GM23248 (cell line): ENCODE measurements at regions not wholly inside any gene's neighbourhood (a gene's known extent, or its start where the extent isn't known, plus 50 kb on each side); places are given as distances from the start of the nearest gene placed in this dataset.

Source experiments
- DNase-seq: peaks from one replicate; pipeline ENCODE4 v3.0.0-alpha.2; 2015
- H2AFZ ChIP-seq: fragments of 200-600 bp; sonication (generic); 2 replicates; pipeline ENCODE4 v1.6.1; 2016; ENCODE audit warnings: antibody characterized with exemption
- H3F3A ChIP-seq: fragments of 200-600 bp; sonication (generic); 2 replicates; pipeline ENCODE4 v1.6.1; 2016; ENCODE audit warnings: mild to moderate bottlenecking, antibody characterized with exemption, mixed run types; ENCODE audit not compliant: insufficient read depth
- H3K27ac ChIP-seq: fragments of 200-600 bp; sonication (generic); 2 replicates; pipeline ENCODE4 v1.5.1; 2016; ENCODE audit warnings: mild to moderate bottlenecking
- H3K27me3 ChIP-seq: fragments of 200-600 bp; sonication (generic); replicated peaks from 2 replicates; pipeline ENCODE4 v1.6.1; 2016; ENCODE audit warnings: mild to moderate bottlenecking; ENCODE audit not compliant: insufficient read depth
- H3K36me3 ChIP-seq: fragments of 200-600 bp; sonication (generic); 2 replicates; pipeline ENCODE4 v1.6.1; 2016; ENCODE audit warnings: low read depth, mild to moderate bottlenecking
- H3K4me1 ChIP-seq: fragments of 200-600 bp; sonication (generic); 2 replicates; pipeline ENCODE4 v1.6.1; 2016; ENCODE audit warnings: mild to moderate bottlenecking; ENCODE audit not compliant: insufficient read depth
- H3K4me2 ChIP-seq: fragments of 200-600 bp; sonication (generic); one replicate; pipeline ENCODE4 v1.6.1; 2016; ENCODE audit warnings: mild to moderate bottlenecking; ENCODE audit not compliant: unreplicated experiment
- H3K4me3 ChIP-seq: fragments of 200-600 bp; sonication (generic); 2 replicates; pipeline ENCODE4 v1.5.1; 2016; ENCODE audit warnings: mild to moderate bottlenecking
- H3K79me2 ChIP-seq: fragments of 200-600 bp; sonication (generic); 2 replicates; pipeline ENCODE4 v1.6.1; 2016; ENCODE audit warnings: mild to moderate bottlenecking; ENCODE audit not compliant: insufficient read depth
- H3K9ac ChIP-seq: fragments of 200-600 bp; sonication (generic); 2 replicates; pipeline ENCODE4 v1.6.1; 2016; ENCODE audit warnings: mild to moderate bottlenecking
- H3K9me2 ChIP-seq: fragments of 200-600 bp; sonication (generic); 2 replicates; pipeline ENCODE4 v1.6.1; 2016; ENCODE audit warnings: mixed run types, mild to moderate bottlenecking, moderate library complexity; ENCODE audit not compliant: insufficient read depth
- H3K9me3 ChIP-seq: fragments of 200-600 bp; sonication (generic); one replicate; pipeline ENCODE4 v1.6.1; 2017; ENCODE audit warnings: low read depth
- H4K20me1 ChIP-seq: fragments of 200-600 bp; sonication (generic); 2 replicates; pipeline ENCODE4 v1.6.0; 2016; ENCODE audit not compliant: insufficient read depth
- EZH2 ChIP-seq: fragments of 200-600 bp; sonication (generic); IDR thresholded peaks from 2 replicates; pipeline ENCODE4 v1.6.1; 2018; ENCODE audit warnings: antibody characterized with exemption, mild to moderate bottlenecking; ENCODE audit not compliant: insufficient read depth, poor library complexity, severe bottlenecking
- EZH2phosphoT487 ChIP-seq: fragments of 200-600 bp; sonication (generic); IDR thresholded peaks from 2 replicates; pipeline ENCODE4 v1.6.1; 2018; ENCODE audit warnings: antibody characterized with exemption, moderate library complexity, mild to moderate bottlenecking, low read depth; ENCODE audit not compliant: insufficient read depth
- WGBS, 2 experiments: methylation state at CpG; one replicate each; pipeline ENCODE4 v1.1.6; 2015 to 2017; ENCODE audit warnings: low lambda C conversion rate in 2 of 2, low coverage in 1 of 2; ENCODE audit errors: missing lambda C conversion rate in 2 of 2; 5-methylcytosine and 5-hydroxymethylcytosine counted together
- in situ Hi-C: fragments of 300-500 bp; cut with MboI; formaldehyde crosslinking; loops from 2 replicates; pipeline ENCODE4 v1.15.0; 2020

GRCh38 chr4:19278665-19279064 lies 973.0 kb upstream of the SLIT2 start:
- no peak for TF ChIP-seq EZH2
- no peak for TF ChIP-seq EZH2phosphoT487
- Histone ChIP-seq H3K79me2 (no peaks in the 10 kb centered on the region), H4K20me1 (no peaks in the 10 kb centered on the region), H3K27me3 (no peaks in the 10 kb centered on the region), H3K27ac (no peak overlapping the region), H3F3A (no peaks in the 10 kb centered on the region), H3K9ac (no peak overlapping the region), H3K4me3 (no peak overlapping the region), H3K9me3 (no peaks in the 10 kb centered on the region), H3K4me2 (no peak overlapping the region), H3K9me2 (no peaks in the 10 kb centered on the region), H3K36me3 (no peaks in the 10 kb centered on the region), H3K4me1 (no peaks in the 10 kb centered on the region), H2AFZ (no peak overlapping the region)
- DNase-seq: no peak
- WGBS, 2 experiments: 67 to 78% methylated on average over 1 of the region's 1 CpG
- in situ Hi-C loops: no loop called here

- Histone ChIP-seq H3K9me3 (no peaks in the 10 kb centered on the region), H3K4me2 (no peak overlapping the region), H3K9me2 (peaks cover 4% of the 10 kb centered on the region; the same call in 1 of the 2 replicates), H3K4me3 (no peak overlapping the region), H3F3A (no peaks in the 10 kb centered on the region), H3K79me2 (no peaks in the 10 kb centered on the region), H2AFZ (no peak overlapping the region), H3K9ac (no peak overlapping the region), H4K20me1 (no peaks in the 10 kb centered on the region), H3K36me3 (no peaks in the 10 kb centered on the region), H3K27me3 (0 out of 2 replicates have a peak, but pooled peaks cover 6% of the 10 kb centered on the region), H3K4me1 (no peaks in the 10 kb centered on the region), H3K27ac (no peak overlapping the region)
- WGBS, 2 experiments: 18 to 37% methylated on average over 2 of the region's 2 CpGs
- TF ChIP-seq EZH2phosphoT487 (no peak), EZH2 (no peak)
- DNase-seq: no peak
- in situ Hi-C loops: no loop called here
These were observed 985.1 kb upstream of the SLIT2 start for GRCh38 chr4:19266566-19266965.

- H3K79me2 ChIP-seq: no peaks in the 10 kb centered on the region
- H3K36me3 ChIP-seq: no peaks in the 10 kb centered on the region
- H3K27me3 ChIP-seq: no peaks in the 10 kb centered on the region
- 34 to 42% methylated on average over 2 of the region's 2 CpGs for WGBS, 2 experiments
- peak overlapping the region; percentile 23; the same call in 1 of the 2 replicates for H3K4me3 ChIP-seq
- H3K9me2 ChIP-seq: no peaks in the 10 kb centered on the region; the same call in 1 of the 2 replicates
- DNase-seq: no peak
- no peaks in the 10 kb centered on the region for H3F3A ChIP-seq
- H3K4me2 ChIP-seq: no peak overlapping the region
- TF ChIP-seq EZH2phosphoT487: no peak
- no peak for TF ChIP-seq EZH2
- in situ Hi-C loops: no loop called here
- no peaks in the 10 kb centered on the region for H4K20me1 ChIP-seq
- 0 out of 2 replicates have a peak overlapping the region, but pooled peaks have one; percentile 21 for H2AFZ ChIP-seq
- no peak overlapping the region for H3K27ac ChIP-seq
- no peak overlapping the region for H3K9ac ChIP-seq
- H3K4me1 ChIP-seq: no peaks in the 10 kb centered on the region
- H3K9me3 ChIP-seq: no peaks in the 10 kb centered on the region
These were observed 989.2 kb upstream of the SLIT2 start for GRCh38 chr4:19262467-19262866.

GRCh38 chr4:19260346-19260745 lies 991.4 kb upstream of the SLIT2 start:
- H3K27ac ChIP-seq: no peak overlapping the region
- WGBS, 2 experiments: 48 to 52% methylated on average over 2 of the region's 2 CpGs
- no peak for DNase-seq
- no peaks in the 10 kb centered on the region for H3F3A ChIP-seq
- H3K4me3 ChIP-seq: no peak overlapping the region
- no peaks in the 10 kb centered on the region for H3K36me3 ChIP-seq
- no peak for TF ChIP-seq EZH2phosphoT487
- no peak for TF ChIP-seq EZH2
- H3K4me2 ChIP-seq: no peak overlapping the region
- no peak overlapping the region for H2AFZ ChIP-seq
- in situ Hi-C loops: no loop called here
- no peak overlapping the region for H3K9ac ChIP-seq
- H3K9me3 ChIP-seq: no peaks in the 10 kb centered on the region
- no peaks in the 10 kb centered on the region for H3K79me2 ChIP-seq
- H3K27me3 ChIP-seq: no peaks in the 10 kb centered on the region
- H3K4me1 ChIP-seq: no peaks in the 10 kb centered on the region
- H3K9me2 ChIP-seq: no peaks in the 10 kb centered on the region; the same call in 1 of the 2 replicates
- H4K20me1 ChIP-seq: no peaks in the 10 kb centered on the region

- DNase-seq: no peak
- no peak overlapping the region for H3K9ac ChIP-seq
- WGBS, 2 experiments: 3 to 6% methylated on average over 1 of the region's 1 CpG
- in situ Hi-C loops: no loop called here
- H3K36me3 ChIP-seq: no peaks in the 10 kb centered on the region
- no peaks in the 10 kb centered on the region for H3K79me2 ChIP-seq
- no peaks in the 10 kb centered on the region for H3K27me3 ChIP-seq
- H2AFZ ChIP-seq: no peak overlapping the region
- H3K9me3 ChIP-seq: no peaks in the 10 kb centered on the region
- no peaks in the 10 kb centered on the region; the same call in 1 of the 2 replicates for H3K9me2 ChIP-seq
- H3K27ac ChIP-seq: no peak overlapping the region
- H3F3A ChIP-seq: no peaks in the 10 kb centered on the region
- no peak overlapping the region for H3K4me3 ChIP-seq
- no peak for TF ChIP-seq EZH2phosphoT487
- no peak for TF ChIP-seq EZH2
- H4K20me1 ChIP-seq: no peaks in the 10 kb centered on the region
- H3K4me1 ChIP-seq: no peaks in the 10 kb centered on the region
- no peak overlapping the region for H3K4me2 ChIP-seq
These were observed 991.8 kb upstream of the SLIT2 start for GRCh38 chr4:19259920-19260319.
